K562 (cell line): ENCODE measurements at regions not wholly inside any gene's neighbourhood (a gene's known extent, or its start where the extent isn't known, plus 50 kb on each side); places are given as distances from the start of the nearest gene placed in this dataset.

Source experiments
- ATAC-seq: fragments of 200-7000 bp; cut with Tn5 transposase; 3 replicates; pipeline ENCODE4 v1.9.1; 2020; ENCODE audit warnings: moderate library complexity
- BruUV-seq: library from RNA; stranded (reverse); fragments of 400-500 nt; replicated peaks from 2 replicates; lab custom pipeline; 2021; lab: Mats Ljungman, UMichigan
- CTCF ChIA-PET: fragments of 300-600 bp; formaldehyde crosslinking; extraction: SDS; loops from one replicate; lab custom pipeline; 2021; ENCODE audit warnings: low intra/inter-chr PET ratio; lab: Yijun Ruan, JAX
- POLR2A ChIA-PET: fragments of 300-600, 350-650 bp; sonication (Branson Sonifier 250); formaldehyde crosslinking; extraction: SDS; loops from one replicate; lab custom pipeline; 2021; ENCODE audit warnings: antibody characterized with exemption, inconsistent platforms; lab: Yijun Ruan, JAX
- DNase-seq, 4 experiments: peaks; one replicate each; pipeline versions ENCODE4 v3.0.0 to v3.0.0-alpha.2; 2011 to 2018; ENCODE audit warnings: low spot score in 3 of 4, mixed read lengths in 3 of 4; ENCODE audit errors: extremely low read depth in 1 of 4
- FAIRE-seq: peaks from 2 replicates; lab custom pipeline; 2011; peaks lifted over from hg19 to GRCh38; lab: Jason Lieb, UNC
- H2AFZ ChIP-seq: 2 replicates; pipeline ENCODE4 v1.6.0; 2011; ENCODE audit warnings: low read depth, low read length, control low read depth, inconsistent platforms
- H3K27ac ChIP-seq: fragments of 200-600 bp; 3 replicates; pipeline ENCODE4 v1.8.0; 2011; ENCODE audit warnings: low read depth, mild to moderate bottlenecking, control low read depth, inconsistent platforms, low read length, moderate library complexity, mixed read lengths; ENCODE audit errors: extremely low read depth
- H3K27me3 ChIP-seq, 2 experiments: fragments of 300-600 bp in 1 of 2; 2 replicates in 1 of 2; 3 replicates in 1 of 2; pipeline versions ENCODE4 v1.6.0 to v1.8.0; 2011; ENCODE audit warnings: inconsistent platforms in 2 of 2, low read length in 2 of 2, mild to moderate bottlenecking in 1 of 2, mixed read lengths in 1 of 2, moderate library complexity in 1 of 2; ENCODE audit not compliant: control insufficient read depth in 2 of 2, insufficient read depth in 2 of 2
- H3K36me3 ChIP-seq: fragments of 300-600 bp; 3 replicates; pipeline ENCODE4 v1.8.0; 2011; ENCODE audit warnings: mild to moderate bottlenecking, low read length, inconsistent platforms; ENCODE audit not compliant: control insufficient read depth, insufficient read depth
- H3K4me1 ChIP-seq, 2 experiments: fragments of 200-600 bp in 1 of 2; replicated peaks in 1 of 2; 2 replicates in 1 of 2; 3 replicates in 1 of 2; pipeline versions ENCODE4 v1.5.1 to v1.8.0; 2011; ENCODE audit warnings: inconsistent platforms in 2 of 2, low read length in 2 of 2, mild to moderate bottlenecking in 1 of 2, mixed read lengths in 1 of 2, moderate library complexity in 1 of 2; ENCODE audit not compliant: control insufficient read depth in 2 of 2, insufficient read depth in 2 of 2
- H3K4me2 ChIP-seq: 2 replicates; pipeline ENCODE4 v1.6.1; 2011; ENCODE audit warnings: low read length, control low read depth, inconsistent platforms, mixed read lengths; ENCODE audit not compliant: insufficient read depth
- H3K4me3 ChIP-seq: fragments of 200-600 bp; sonication (generic), shearing (Covaris generic); 2 replicates; pipeline ENCODE4 v1.5.1; 2016; ENCODE audit warnings: control low read depth, inconsistent platforms
- H3K79me2 ChIP-seq: fragments of 200-600 bp; 3 replicates; pipeline ENCODE4 v1.8.0; 2011; ENCODE audit warnings: low read length, inconsistent platforms; ENCODE audit not compliant: control insufficient read depth, insufficient read depth
- H3K9ac ChIP-seq, 2 experiments: 2 replicates each; pipeline versions ENCODE4 v1.6.0 to v1.6.1; 2011; ENCODE audit warnings: low read depth in 2 of 2, low read length in 2 of 2, control low read depth in 1 of 2, inconsistent platforms in 1 of 2, mild to moderate bottlenecking in 1 of 2, mixed read lengths in 1 of 2; ENCODE audit not compliant: insufficient read depth in 1 of 2
- H3K9me1 ChIP-seq: one replicate; pipeline ENCODE4 v1.6.0; 2011; ENCODE audit warnings: inconsistent platforms, mild to moderate bottlenecking, low read length, moderate library complexity; ENCODE audit not compliant: control insufficient read depth, insufficient read depth
- H3K9me3 ChIP-seq: replicated peaks from 2 replicates; pipeline ENCODE4 v1.5.1; 2011; ENCODE audit warnings: low read depth, low read length, inconsistent platforms; ENCODE audit not compliant: control insufficient read depth, insufficient read depth
- H4K20me1 ChIP-seq: replicated peaks from 2 replicates; pipeline ENCODE4 v1.6.1; 2011; ENCODE audit warnings: low read length, inconsistent platforms, mixed read lengths; ENCODE audit not compliant: control insufficient read depth, insufficient read depth
- CCNT2 ChIP-seq: IDR thresholded peaks from 2 replicates; pipeline ENCODE4 v1.6.1; 2011; ENCODE audit warnings: borderline replicate concordance, low read depth, mild to moderate bottlenecking, moderate library complexity, mixed read lengths, low read length; ENCODE audit not compliant: insufficient read length; ENCODE audit errors: extremely low read depth
- CREM ChIP-seq: IDR thresholded peaks from 2 replicates; pipeline ENCODE4 v1.6.1; 2014; ENCODE audit warnings: antibody characterized with exemption, low read depth
- MBD2 ChIP-seq: sonication (generic); IDR thresholded peaks from 2 replicates; pipeline ENCODE4 v1.6.1; 2016; ENCODE audit warnings: low read depth, borderline replicate concordance
- NONO ChIP-seq, 2 experiments: fragments of 200-400 bp in 1 of 2; fragments of 450-650 bp in 1 of 2; formaldehyde crosslinking in 1 of 2; IDR thresholded peaks; 2 replicates each; pipeline ENCODE4 v1.6.1; 2017; ENCODE audit warnings: low read depth in 2 of 2, mild to moderate bottlenecking in 2 of 2, moderate library complexity in 2 of 2, low read length in 1 of 2
- TAF7 ChIP-seq: fragments of 450-650 bp; IDR thresholded peaks from 2 replicates; pipeline ENCODE4 v1.6.1; 2016; ENCODE audit warnings: missing genetic modification characterization, missing compliant biosample characterization
- XRCC3 ChIP-seq: fragments of 450-650 bp; IDR thresholded peaks from 2 replicates; pipeline ENCODE4 v1.6.1; 2017; ENCODE audit warnings: mild to moderate bottlenecking, moderate library complexity
- ZNF134 ChIP-seq: fragments of 250-450 bp; sonication (Bioruptor Pico); conservative IDR thresholded peaks from 2 replicates; pipeline ENCODE4 v1.4.0; 2020
- ZNF146 ChIP-seq: IDR thresholded peaks from one replicate; pipeline ENCODE4 v1.6.1; 2018; ENCODE audit warnings: missing compliant biosample characterization; ENCODE audit not compliant: unreplicated experiment
- ZNF780A ChIP-seq: fragments of 250-450 bp; sonication (Bioruptor Pico); IDR thresholded peaks from 2 replicates; pipeline ENCODE4 v1.5.0; 2021; ENCODE audit warnings: mild to moderate bottlenecking
- WGBS: fragments of 100-300 bp; shearing (Covaris generic); methylation state at CpG from one replicate; pipeline ENCODE4 v1.1.6; 2016; ENCODE audit warnings: low coverage, mixed read lengths; ENCODE audit not compliant: insufficient coverage; ENCODE audit errors: missing lambda C conversion rate; 5-methylcytosine and 5-hydroxymethylcytosine counted together
- in situ Hi-C: fragments of 300-500 bp; cut with MboI; formaldehyde crosslinking; loops from 4 replicates; pipeline ENCODE4 v1.15.0; 2018; ENCODE audit warnings: inconsistent platforms, mixed read lengths
- intact Hi-C: fragments of 100-400 bp; cut with micrococcal nuclease; formaldehyde crosslinking; loops from 2 replicates; pipeline ENCODE4 v1.14.2; 2022
- TF ChIP-seq, protein P1 (sequence below): sonication (generic); formaldehyde crosslinking; IDR thresholded peaks from 2 replicates; pipeline ENCODE4 v1.8.1; 2023; ENCODE audit warnings: mild to moderate bottlenecking, missing genetic modification reagents, moderate library complexity
- TF ChIP-seq, protein P2 (sequence below): fragments of 450-650 bp; IDR thresholded peaks from 2 replicates; pipeline ENCODE4 v1.6.1; 2016; ENCODE audit warnings: borderline replicate concordance
- TF ChIP-seq, protein P3 (sequence below): fragments of 250-450 bp; sonication (Bioruptor Pico); IDR thresholded peaks from 2 replicates; pipeline ENCODE4 v1.5.1; 2021; ENCODE audit warnings: mild to moderate bottlenecking

DNA sequence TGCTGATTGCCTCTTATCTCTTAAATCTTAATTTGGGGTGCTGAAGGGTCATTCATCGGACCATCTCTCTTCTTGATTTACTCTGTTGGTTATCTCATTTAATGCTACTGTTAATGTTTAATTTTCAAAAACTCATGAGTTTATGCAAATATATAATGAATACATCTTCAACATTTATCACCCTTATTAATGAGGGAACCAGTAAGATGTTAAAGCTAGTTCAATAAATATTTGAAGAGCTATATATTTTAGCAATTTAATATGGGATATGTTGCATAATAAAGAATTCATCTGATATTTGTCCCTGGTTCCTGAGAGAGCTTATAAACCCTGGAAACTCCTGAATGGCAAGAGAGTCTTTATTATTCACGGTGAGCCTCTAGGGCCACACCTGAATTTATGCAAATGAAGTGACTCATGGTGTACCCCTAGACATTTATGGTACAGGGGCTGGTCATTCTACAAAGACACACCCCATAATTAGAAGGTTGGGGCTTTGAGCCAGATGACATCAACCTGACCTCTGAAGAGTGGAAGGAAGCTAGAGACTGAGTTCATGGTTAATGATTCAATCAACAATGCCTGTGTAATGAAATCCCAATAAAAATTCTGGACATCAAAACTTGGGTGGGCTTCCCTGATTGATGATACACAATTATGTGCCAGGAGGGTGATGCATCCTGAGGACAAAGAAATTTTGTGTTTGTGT is 339.5 kb upstream of the ZNF608 start:
- Histone ChIP-seq H3K4me3 (no peak overlapping the region), H3K9ac (no peak overlapping the region), H3K4me1 (no peaks in the 10 kb centered on the region), H4K20me1 (no peaks in the 10 kb centered on the region), H3K36me3 (no peaks in the 10 kb centered on the region), H3K4me2 (no peak overlapping the region), H3K9me3 (no peaks in the 10 kb centered on the region), H3K27ac (no peak overlapping the region), H3K79me2 (no peaks in the 10 kb centered on the region), H3K27me3 (no peaks in the 10 kb centered on the region), H2AFZ (no peak overlapping the region), H3K9me1 (no peaks in the 10 kb centered on the region)
- in situ Hi-C loops (no loop called here), intact Hi-C loops (no loop called here)
- no peak for FAIRE-seq
- no peak for DNase-seq
- no peak for ATAC-seq
- ChIA-PET POLR2A (no interaction called here), CTCF (no interaction called here)
- WGBS: 0% methylated on average over 2 of the region's 2 CpGs
- no TSS peak for BruUV-seq
- TF ChIP-seq TAF7 (tag) (no peak), NONO (IDR thresholded peaks at IDR 0.05; ENCODE audit: low read depth in 2 of 2, low read length in 1 of 2) (no peak), CREM (no peak), ZNF134 (no peak), CCNT2 (no peak), MBD2 (no peak), XRCC3 (no peak), ZNF780A (CRISPR knock-in tag) (no peak), ZNF146 (CRISPR knock-in tag) (no peak)
- TF ChIP-seq, protein P1, sequence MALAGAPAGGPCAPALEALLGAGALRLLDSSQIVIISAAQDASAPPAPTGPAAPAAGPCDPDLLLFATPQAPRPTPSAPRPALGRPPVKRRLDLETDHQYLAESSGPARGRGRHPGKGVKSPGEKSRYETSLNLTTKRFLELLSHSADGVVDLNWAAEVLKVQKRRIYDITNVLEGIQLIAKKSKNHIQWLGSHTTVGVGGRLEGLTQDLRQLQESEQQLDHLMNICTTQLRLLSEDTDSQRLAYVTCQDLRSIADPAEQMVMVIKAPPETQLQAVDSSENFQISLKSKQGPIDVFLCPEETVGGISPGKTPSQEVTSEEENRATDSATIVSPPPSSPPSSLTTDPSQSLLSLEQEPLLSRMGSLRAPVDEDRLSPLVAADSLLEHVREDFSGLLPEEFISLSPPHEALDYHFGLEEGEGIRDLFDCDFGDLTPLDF: no peak
- TF ChIP-seq, protein P2, sequence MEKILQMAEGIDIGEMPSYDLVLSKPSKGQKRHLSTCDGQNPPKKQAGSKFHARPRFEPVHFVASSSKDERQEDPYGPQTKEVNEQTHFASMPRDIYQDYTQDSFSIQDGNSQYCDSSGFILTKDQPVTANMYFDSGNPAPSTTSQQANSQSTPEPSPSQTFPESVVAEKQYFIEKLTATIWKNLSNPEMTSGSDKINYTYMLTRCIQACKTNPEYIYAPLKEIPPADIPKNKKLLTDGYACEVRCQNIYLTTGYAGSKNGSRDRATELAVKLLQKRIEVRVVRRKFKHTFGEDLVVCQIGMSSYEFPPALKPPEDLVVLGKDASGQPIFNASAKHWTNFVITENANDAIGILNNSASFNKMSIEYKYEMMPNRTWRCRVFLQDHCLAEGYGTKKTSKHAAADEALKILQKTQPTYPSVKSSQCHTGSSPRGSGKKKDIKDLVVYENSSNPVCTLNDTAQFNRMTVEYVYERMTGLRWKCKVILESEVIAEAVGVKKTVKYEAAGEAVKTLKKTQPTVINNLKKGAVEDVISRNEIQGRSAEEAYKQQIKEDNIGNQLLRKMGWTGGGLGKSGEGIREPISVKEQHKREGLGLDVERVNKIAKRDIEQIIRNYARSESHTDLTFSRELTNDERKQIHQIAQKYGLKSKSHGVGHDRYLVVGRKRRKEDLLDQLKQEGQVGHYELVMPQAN: no peak
- TF ChIP-seq, protein P3, sequence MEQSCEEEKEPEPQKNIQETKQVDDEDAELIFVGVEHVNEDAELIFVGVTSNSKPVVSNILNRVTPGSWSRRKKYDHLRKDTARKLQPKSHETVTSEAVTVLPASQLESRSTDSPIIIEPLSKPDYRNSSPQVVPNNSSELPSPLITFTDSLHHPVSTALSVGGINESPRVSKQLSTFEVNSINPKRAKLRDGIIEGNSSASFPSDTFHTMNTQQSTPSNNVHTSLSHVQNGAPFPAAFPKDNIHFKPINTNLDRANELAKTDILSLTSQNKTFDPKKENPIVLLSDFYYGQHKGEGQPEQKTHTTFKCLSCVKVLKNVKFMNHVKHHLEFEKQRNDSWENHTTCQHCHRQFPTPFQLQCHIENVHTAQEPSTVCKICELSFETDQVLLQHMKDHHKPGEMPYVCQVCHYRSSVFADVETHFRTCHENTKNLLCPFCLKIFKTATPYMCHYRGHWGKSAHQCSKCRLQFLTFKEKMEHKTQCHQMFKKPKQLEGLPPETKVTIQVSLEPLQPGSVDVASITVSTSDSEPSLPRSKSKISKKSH (CRISPR knock-in tag): no peak
